Activated effector memory CD4-positive, alpha-beta T cell treated with anti-CD3 and anti-CD28 coated beads, Interleukin-2, amount 50 U/mL, for 16 hours (primary cell): ENCODE measurements at regions not wholly inside any gene's neighbourhood (a gene's known extent, or its start where the extent isn't known, plus 50 kb on each side); places are given as distances from the start of the nearest gene placed in this dataset.
"Not testable (repeated sequence)": the region's sequence is repeated elsewhere in the genome, so short reads cannot be mapped to it uniquely, and the experiment has no call there.

ENCODE experiments used
- DNase-seq: peaks from one replicate; pipeline ENCODE4 v3.0.0-alpha.2; 2020

GRCh38 chr13:66152596-66152995 lies 1077.5 kb downstream of the PCDH9 start:
- DNase-seq, result no peak

GRCh38 chr13:66144357-66144756 lies 1085.8 kb downstream of the PCDH9 start:
- DNase-seq, result not testable (repeated sequence)

- no peak for DNase-seq
These were observed 1090.4 kb downstream of the PCDH9 start for GRCh38 chr13:66139701-66140100.

GRCh38 chr13:66139250-66139649 lies 1090.9 kb downstream of the PCDH9 start:
- no peak for DNase-seq

- no peak for DNase-seq
These were observed 1091.8 kb downstream of the PCDH9 start for GRCh38 chr13:66138172-66138811.

GRCh38 chr13:66137384-66137783 lies 1092.8 kb downstream of the PCDH9 start:
- no peak for DNase-seq

GRCh38 chr13:66128692-66129269 lies 1101.4 kb downstream of the PCDH9 start:
- DNase-seq, result no peak

- no peak for DNase-seq
These were observed 1101.9 kb downstream of the PCDH9 start for GRCh38 chr13:66128201-66128600.

- DNase-seq, result no peak
These were observed 1112.6 kb downstream of the PCDH9 start for GRCh38 chr13:66117563-66117962.

GRCh38 chr13:66113882-66114526 lies 1116.1 kb downstream of the PCDH9 start:
- DNase-seq, result no peak

GRCh38 chr13:66111628-66112027 lies 1118.5 kb downstream of the PCDH9 start:
- no peak for DNase-seq

GRCh38 chr13:66106246-66106645 lies 1123.9 kb downstream of the PCDH9 start:
- no peak for DNase-seq

- no peak for DNase-seq
These were observed 1127.3 kb downstream of the PCDH9 start for GRCh38 chr13:66102864-66103263.

- no peak for DNase-seq
These were observed 1130.3 kb downstream of the PCDH9 start for GRCh38 chr13:66099825-66100224.

- no peak for DNase-seq
These were observed 1131.1 kb downstream of the PCDH9 start for GRCh38 chr13:66098931-66099628.

GRCh38 chr13:66089711-66090110 lies 1140.4 kb downstream of the PCDH9 start:
- no peak for DNase-seq

GRCh38 chr13:66087269-66087710 lies 1142.8 kb downstream of the PCDH9 start:
- DNase-seq, result no peak

- DNase-seq, result no peak
These were observed 1152.9 kb downstream of the PCDH9 start for GRCh38 chr13:66077132-66077689.

GRCh38 chr13:66076417-66076816 lies 1153.7 kb downstream of the PCDH9 start:
- DNase-seq, result no peak

GRCh38 chr13:66074018-66074615 lies 1156.0 kb downstream of the PCDH9 start:
- DNase-seq, result no peak

GRCh38 chr13:66072097-66072496 lies 1158.0 kb downstream of the PCDH9 start:
- not testable (repeated sequence) for DNase-seq

GRCh38 chr13:66071608-66072007 lies 1158.5 kb downstream of the PCDH9 start:
- DNase-seq, result no peak

GRCh38 chr13:66071029-66071428 lies 1159.1 kb downstream of the PCDH9 start:
- no peak for DNase-seq
